ENCODE measurements at regions not wholly inside any gene's neighbourhood (a gene's known extent, or its start where the extent isn't known, plus 50 kb on each side); places are given as distances from the start of the nearest gene placed in this dataset.
A peak's percentile ranks its signal among the peaks of the same experiment; 100 is the strongest.

GRCh38 chr15:97893967-97894366 is 66.5 kb upstream of the ARRDC4 start:
- no peak for TF ChIP-seq CTCF (IDR thresholded peaks at IDR 0.05; ENCODE audit: low read length, missing control alignments)
- no peak overlapping the region for H3K4me3 ChIP-seq (replicated peaks; ENCODE audit: low read depth, low read length)
- no peak for DNase-seq (ENCODE audit: low read depth)

GRCh38 chr15:97899981-97900380 is 60.5 kb upstream of the ARRDC4 start:
- TF ChIP-seq CTCF (IDR thresholded peaks at IDR 0.05; ENCODE audit: low read length, missing control alignments) = no peak
- H3K4me3 ChIP-seq (replicated peaks; ENCODE audit: low read depth, low read length) = no peak overlapping the region
- DNase-seq (ENCODE audit: low read depth) = no peak

GRCh38 chr15:97902140-97902780 is 58.2 kb upstream of the ARRDC4 start:
- DNase-seq (ENCODE audit: low read depth) = peak; percentile 8
- no peak overlapping the region for H3K4me3 ChIP-seq (replicated peaks; ENCODE audit: low read depth, low read length)
- no peak for TF ChIP-seq CTCF (IDR thresholded peaks at IDR 0.05; ENCODE audit: low read length, missing control alignments)

- no peak for DNase-seq (ENCODE audit: low read depth)
- no peak overlapping the region for H3K4me3 ChIP-seq (replicated peaks; ENCODE audit: low read depth, low read length)
- TF ChIP-seq CTCF (IDR thresholded peaks at IDR 0.05; ENCODE audit: low read length, missing control alignments) = no peak
Observed at GRCh38 chr15:97903560-97903959, 56.9 kb upstream of the ARRDC4 start.

- DNase-seq (ENCODE audit: low read depth) = peak; percentile 57
- H3K4me3 ChIP-seq (replicated peaks; ENCODE audit: low read depth, low read length) = no peak overlapping the region
- TF ChIP-seq CTCF (IDR thresholded peaks at IDR 0.05; ENCODE audit: low read length, missing control alignments) = peak; percentile 50
Observed at GRCh38 chr15:97903971-97904572, 56.4 kb upstream of the ARRDC4 start.

GRCh38 chr15:97909291-97909891 is 51.1 kb upstream of the ARRDC4 start:
- peak; percentile 69 for DNase-seq (ENCODE audit: low read depth)
- no peak overlapping the region for H3K4me3 ChIP-seq (replicated peaks; ENCODE audit: low read depth, low read length)
- peak; percentile 99 for TF ChIP-seq CTCF (IDR thresholded peaks at IDR 0.05; ENCODE audit: low read length, missing control alignments)

All from fibroblast of pulmonary artery (primary cell).